Tongue (tissue), 1 donor: ENCODE measurements at regions not wholly inside any gene's neighbourhood (a gene's known extent, or its start where the extent isn't known, plus 50 kb on each side); places are given as distances from the start of the nearest gene placed in this dataset.
"Not testable (repeated sequence)": the region's sequence is repeated elsewhere in the genome, so short reads cannot be mapped to it uniquely, and the experiment has no call there.

ENCODE experiments used
- DNase-seq: peaks from one replicate; pipeline ENCODE4 v3.0.0-alpha.2; 2015

GRCh38 chr3:110485389-110485788 lies 586.2 kb upstream of the NECTIN3 start:
- DNase-seq = no peak

DNA sequence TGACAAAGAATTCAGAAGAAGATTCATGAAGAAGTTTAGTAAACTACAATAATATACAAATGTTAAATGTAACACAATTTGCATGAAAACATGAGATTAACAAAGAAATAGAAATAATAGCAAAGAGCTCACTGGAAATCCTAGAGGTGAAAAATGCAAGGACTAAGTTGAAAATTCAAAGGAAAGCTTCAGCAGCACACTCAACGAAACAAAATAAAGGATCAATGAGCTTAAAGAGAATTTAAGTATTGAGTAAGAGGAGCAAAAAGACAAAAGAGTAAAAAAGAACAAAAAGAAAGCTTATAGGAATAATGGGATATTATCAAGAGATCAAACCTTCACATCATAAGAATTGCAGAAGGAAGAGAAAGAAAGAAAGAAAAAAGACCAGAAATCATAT lies 583.8 kb upstream of the NECTIN3 start:
- DNase-seq = no peak

GRCh38 chr3:110491413-110491812 lies 580.2 kb upstream of the NECTIN3 start:
- DNase-seq = no peak

- DNase-seq = no peak
Measured at GRCh38 chr3:110492876-110493275, 578.7 kb upstream of the NECTIN3 start.

DNA sequence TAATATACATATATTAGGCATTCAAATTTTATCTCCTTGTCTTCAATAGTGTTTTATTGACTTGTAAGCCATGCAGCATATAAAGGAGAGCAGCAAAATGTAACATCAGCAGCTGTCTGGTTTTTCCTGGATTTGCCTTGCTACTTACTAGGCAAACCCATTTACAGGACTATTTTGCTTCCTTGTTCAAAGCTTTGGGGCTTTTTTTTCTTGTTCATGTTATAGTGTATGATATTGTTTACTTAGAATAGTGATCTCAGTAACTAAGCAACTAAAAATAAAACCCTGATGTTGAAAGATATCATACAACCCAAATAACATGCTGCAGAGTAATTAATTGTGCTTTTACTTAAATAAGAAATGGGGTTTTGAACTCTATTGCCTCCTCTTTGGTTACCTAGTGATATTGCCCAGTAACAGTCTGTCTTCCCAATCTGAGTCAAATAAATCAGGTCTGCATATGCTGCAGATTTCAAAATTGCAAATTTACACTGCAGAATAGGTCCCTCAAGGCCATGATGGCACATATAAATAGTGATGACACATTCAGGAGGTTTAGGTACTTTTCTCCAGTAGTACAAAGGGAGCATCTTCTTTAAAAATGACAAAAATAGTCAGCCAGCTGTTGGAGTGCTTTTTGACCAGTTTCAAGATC lies 578.1 kb upstream of the NECTIN3 start:
- peak; percentile 6 for DNase-seq

DNA sequence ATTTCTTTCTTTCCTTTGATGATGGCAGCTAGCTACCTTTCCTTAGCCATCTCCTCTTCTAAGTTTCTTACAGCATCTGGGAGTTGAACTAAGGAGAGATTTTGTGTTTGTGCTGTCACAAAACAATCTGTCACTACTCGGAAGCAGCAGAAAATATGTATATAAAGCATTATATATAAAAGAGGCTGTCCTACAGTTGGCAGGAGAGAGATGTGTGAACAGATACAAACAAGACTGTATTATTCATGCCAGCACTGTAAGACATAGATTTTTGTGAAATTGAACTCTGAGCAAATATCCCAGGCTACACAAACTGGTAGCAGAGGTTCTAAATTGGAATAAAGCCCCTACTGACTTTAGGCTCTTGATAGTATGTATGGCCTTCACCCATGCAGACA lies 577.5 kb upstream of the NECTIN3 start:
- DNase-seq = peak; percentile 54

DNA sequence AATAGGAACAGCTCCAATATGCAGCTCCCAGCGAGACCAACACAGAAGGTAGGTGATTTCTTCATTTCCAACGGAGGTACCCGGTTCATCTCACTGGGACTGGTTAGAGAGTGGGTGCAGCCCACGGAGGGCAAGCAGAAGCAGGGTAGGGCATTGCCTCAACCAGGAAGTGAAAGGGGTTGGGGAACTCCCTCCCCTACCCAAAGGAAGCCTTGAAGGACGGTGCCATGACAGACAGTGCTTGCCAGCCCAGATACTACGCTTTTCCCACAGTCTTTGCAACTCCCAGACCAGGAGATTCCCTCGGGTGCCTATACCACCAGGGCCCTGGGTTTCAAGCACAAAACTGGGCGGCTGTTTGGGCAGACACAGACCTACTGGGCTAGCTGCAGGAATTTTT lies 576.9 kb upstream of the NECTIN3 start:
- no peak for DNase-seq

- no peak for DNase-seq
Measured at GRCh38 chr3:110495201-110495927, 576.3 kb upstream of the NECTIN3 start.

- no peak for DNase-seq
Measured at GRCh38 chr3:110504401-110504800, 567.2 kb upstream of the NECTIN3 start.

DNA sequence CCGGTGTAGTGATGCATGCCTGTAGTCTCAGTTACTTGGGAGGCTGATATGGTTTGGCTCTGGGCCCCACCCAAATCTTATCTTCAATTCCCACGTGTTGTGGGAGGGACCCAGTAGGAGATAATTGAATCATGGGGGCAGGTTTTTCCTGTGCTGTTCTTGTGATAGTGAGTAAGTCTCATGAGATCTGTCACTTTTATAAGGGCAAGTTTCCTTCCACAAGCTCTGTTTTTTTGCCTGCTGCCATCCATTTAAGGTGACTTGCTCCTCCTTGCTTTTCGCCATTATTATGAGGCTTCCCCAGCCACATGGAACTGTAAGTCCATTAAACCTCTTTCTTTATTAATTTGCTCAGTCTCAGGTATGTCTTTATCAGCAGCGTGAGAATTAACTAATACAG lies 566.7 kb upstream of the NECTIN3 start:
- no peak for DNase-seq

DNA sequence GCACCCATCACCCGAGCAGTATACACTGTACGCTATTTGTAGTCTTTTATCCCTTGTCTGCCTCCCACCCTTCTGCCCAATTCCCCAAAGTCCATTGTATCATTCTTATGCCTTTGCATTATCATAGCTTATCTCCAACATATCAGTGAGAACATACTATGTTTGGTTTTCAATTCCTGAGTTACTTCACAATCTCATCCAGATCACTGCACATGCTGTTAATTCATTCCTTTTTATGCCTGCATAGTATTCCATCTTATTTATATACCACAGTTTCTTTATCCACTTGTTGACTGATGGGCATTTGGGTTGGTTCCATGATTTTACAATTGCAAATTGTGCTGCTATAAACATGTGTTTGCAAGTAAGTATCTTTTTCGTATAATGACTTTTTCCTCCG lies 564.7 kb upstream of the NECTIN3 start:
- no peak for DNase-seq

DNA sequence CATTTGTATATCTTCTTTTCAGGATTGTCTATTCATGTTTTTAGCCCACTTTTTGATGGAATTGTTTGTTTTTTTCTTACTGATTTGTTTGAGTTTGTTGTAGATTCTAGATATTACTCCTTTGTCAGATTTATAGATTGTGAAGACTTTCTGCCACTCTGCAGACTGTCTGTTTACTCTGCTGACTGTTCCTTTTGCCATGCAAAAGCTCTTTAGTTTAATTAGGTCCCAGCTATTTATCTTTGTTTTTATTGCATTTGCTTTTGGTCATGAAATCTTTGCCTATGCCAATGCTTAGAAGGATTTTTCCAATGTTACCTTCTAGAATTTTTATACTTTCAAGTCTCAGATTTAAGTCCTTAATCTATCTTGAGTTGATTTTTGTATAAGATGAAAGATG lies 564.0 kb upstream of the NECTIN3 start:
- not testable (repeated sequence) for DNase-seq

GRCh38 chr3:110512961-110513360 lies 558.7 kb upstream of the NECTIN3 start:
- DNase-seq = no peak

DNA sequence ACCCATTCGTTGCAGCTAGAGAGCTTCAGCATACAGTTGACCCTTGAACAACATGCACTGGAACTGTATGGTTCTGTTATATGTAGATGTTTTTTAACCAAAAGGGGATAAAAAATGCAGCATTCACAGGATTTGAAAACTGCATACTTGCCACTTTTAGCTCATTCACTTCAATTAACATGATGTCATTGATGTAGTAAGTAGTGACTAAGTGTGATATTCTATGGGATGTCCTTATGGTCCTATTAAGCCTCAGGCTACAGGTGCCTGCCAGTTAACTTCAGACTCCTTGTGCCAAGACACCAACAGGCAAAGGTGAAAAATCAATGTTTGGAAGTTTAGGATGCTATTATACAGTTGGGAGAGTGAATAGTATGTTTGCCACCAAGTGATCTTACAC lies 553.6 kb upstream of the NECTIN3 start:
- no peak for DNase-seq

GRCh38 chr3:110519071-110519470 lies 552.5 kb upstream of the NECTIN3 start:
- DNase-seq = peak; percentile 33

GRCh38 chr3:110521019-110521418 lies 550.6 kb upstream of the NECTIN3 start:
- peak; percentile 13 for DNase-seq

DNA sequence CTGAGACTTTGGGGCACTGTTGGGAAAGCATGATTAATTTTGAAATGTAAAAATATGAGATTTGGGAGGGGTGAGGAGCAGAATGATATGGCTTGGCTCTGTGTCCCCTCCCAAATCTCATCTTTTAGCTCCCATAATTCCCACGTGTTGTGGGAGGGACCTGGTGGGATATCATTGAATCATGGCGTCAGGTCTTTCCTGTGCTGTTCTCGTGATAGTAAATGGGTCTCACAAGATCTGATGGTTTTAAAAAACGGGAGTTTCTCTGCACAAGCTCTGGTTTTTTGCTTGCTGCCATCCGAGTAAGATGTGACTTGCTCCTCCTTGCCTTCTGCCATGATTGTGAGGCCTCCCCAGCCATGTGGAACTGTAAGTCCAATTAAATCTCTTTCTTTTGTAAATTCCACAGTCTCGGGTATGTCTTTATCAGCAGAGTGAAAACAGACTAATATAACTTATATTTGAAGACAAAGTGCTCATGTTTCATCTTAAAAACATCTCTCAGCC lies 546.0 kb upstream of the NECTIN3 start:
- DNase-seq = not testable (repeated sequence)

GRCh38 chr3:110526777-110527727 lies 544.6 kb upstream of the NECTIN3 start:
- peak; percentile 33 for DNase-seq

- no peak for DNase-seq
Measured at GRCh38 chr3:110528305-110529121, 543.1 kb upstream of the NECTIN3 start.

GRCh38 chr3:110530902-110531301 lies 540.7 kb upstream of the NECTIN3 start:
- no peak for DNase-seq

DNA sequence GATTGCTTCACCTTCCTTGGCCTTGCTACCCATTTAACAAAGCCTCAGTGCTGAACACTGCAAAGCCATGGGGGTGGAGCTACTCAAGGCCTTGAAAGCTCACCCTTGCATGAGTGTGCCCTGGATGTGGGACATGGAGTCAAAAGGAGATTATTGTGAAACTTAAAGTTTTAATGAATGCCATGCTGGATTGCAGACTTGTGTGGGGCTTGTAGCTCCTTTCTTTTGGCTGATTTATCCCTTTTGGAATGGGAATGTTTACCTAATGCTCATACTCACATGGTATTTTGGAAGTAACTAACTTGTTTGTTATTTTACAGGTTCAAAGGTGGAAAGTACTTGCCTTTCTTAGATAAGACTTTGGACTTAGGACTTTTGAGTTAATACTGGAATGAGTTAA lies 538.5 kb upstream of the NECTIN3 start:
- DNase-seq = no peak
